Spleen (tissue), 7 donors: ENCODE measurements at regions not wholly inside any gene's neighbourhood (a gene's known extent, or its start where the extent isn't known, plus 50 kb on each side); places are given as distances from the start of the nearest gene placed in this dataset.

Source experiments
- POLR2A ChIP-seq, 3 donors: fragments of 450-650 bp; IDR thresholded peaks; one replicate each; pipeline ENCODE4 v1.5.1; 2017; ENCODE audit warnings: antibody characterized with exemption in 3 of 3, mild to moderate bottlenecking in 1 of 3
- POLR2AphosphoS5 ChIP-seq, 3 donors: sonication (generic); formaldehyde crosslinking; IDR thresholded peaks; one replicate each; pipeline ENCODE4 v1.5.1; 2017; ENCODE audit warnings: antibody characterized with exemption in 3 of 3
- TF ChIP-seq, protein P1 (sequence below), 11 experiments: fragments of 200-600 bp in 7 of 11; fragments of 450-650 bp in 4 of 11; sonication (generic) in 4 of 11; IDR thresholded peaks in 8 of 11; conservative IDR thresholded peaks in 3 of 11; 1 replicate in 7 of 11; 2 replicates in 4 of 11; pipeline versions ENCODE4 v1.4.0 to v1.8.0; 2016 to 2021; ENCODE audit warnings: antibody characterized with exemption in 11 of 11, inconsistent platforms in 4 of 11, mild to moderate bottlenecking in 1 of 11
- donor health status: DM: no; HTN: no; CAD: no; lungs with moderate emphysema.
- donor health status: DM: no; HTN: no; CAD: no.
- donor health status: DM: no; HTN: no; CAD: no.

DNA sequence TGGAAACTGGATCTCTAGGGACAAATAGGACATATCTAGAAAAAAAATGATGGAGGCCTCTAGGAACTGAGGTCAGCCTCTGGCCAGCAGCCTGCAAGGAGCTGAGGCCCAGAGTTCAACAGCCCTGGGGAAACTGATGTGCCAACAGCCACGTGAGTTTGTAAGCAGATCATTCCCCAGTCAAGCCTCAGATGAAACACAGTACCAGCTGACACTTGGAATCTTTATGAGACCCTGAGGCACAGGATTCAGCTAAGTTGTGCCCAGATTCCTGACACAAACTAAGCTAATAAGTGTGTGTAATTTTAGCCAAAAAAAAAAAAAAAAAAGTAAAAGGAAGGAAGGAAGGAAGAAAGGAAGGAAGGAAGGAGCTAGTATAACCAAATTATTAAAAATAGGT lies 1059.8 kb upstream of the MAP3K7 start:
- no peak for TF ChIP-seq POLR2A (IDR thresholded peaks at IDR 0.05)
- TF ChIP-seq, protein P1, sequence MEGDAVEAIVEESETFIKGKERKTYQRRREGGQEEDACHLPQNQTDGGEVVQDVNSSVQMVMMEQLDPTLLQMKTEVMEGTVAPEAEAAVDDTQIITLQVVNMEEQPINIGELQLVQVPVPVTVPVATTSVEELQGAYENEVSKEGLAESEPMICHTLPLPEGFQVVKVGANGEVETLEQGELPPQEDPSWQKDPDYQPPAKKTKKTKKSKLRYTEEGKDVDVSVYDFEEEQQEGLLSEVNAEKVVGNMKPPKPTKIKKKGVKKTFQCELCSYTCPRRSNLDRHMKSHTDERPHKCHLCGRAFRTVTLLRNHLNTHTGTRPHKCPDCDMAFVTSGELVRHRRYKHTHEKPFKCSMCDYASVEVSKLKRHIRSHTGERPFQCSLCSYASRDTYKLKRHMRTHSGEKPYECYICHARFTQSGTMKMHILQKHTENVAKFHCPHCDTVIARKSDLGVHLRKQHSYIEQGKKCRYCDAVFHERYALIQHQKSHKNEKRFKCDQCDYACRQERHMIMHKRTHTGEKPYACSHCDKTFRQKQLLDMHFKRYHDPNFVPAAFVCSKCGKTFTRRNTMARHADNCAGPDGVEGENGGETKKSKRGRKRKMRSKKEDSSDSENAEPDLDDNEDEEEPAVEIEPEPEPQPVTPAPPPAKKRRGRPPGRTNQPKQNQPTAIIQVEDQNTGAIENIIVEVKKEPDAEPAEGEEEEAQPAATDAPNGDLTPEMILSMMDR (IDR thresholded peaks at IDR 0.05 in 8 of 11, conservative IDR thresholded peaks at IDR 0.05 in 3 of 11) = no peak
- no peak for TF ChIP-seq POLR2AphosphoS5 (IDR thresholded peaks at IDR 0.05)
